GM21717 (cell line): ENCODE measurements at regions not wholly inside any gene's neighbourhood (a gene's known extent, or its start where the extent isn't known, plus 50 kb on each side); places are given as distances from the start of the nearest gene placed in this dataset.
A peak's percentile ranks its signal among the peaks of the same experiment; 100 is the strongest.

Experiments
- ATAC-seq: cut with Tn5 transposase; IDR thresholded peaks from one replicate; pipeline ENCODE4 v1.9.1; 2021; ENCODE audit warnings: mild to moderate bottlenecking, moderate library complexity; ENCODE audit not compliant: unreplicated experiment

DNA sequence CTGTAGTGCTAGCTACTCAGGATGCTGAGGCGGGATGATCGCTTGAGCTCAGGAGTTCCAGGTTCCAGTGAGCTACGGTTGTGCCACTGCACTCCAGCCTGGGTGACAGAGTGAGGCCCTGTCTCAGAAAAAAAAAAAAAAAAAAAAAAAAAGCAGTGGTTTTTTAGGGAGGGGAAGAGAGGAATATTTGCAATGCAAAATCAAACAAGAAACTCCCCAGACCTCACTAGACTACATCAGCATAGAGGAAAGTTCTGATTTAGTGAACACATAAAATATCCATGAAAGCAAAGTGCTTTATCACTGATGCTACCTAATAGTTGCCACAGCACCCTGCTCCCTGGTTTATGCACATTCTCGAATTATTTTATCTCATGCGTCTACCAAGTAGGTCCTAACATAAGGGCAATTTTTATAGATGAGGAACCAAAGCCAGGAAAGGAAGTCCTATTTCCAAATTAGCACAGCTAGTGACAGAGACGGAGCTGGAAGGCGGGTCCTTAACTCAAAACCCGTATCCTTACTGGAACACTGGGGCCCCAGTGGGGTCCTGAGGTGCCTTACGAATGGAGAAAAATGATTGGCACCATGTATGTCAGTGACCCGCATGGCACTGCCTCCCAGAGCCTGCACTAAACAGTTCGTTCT is 50.7 kb upstream of the GPR157 start:
- no peak for ATAC-seq

DNA sequence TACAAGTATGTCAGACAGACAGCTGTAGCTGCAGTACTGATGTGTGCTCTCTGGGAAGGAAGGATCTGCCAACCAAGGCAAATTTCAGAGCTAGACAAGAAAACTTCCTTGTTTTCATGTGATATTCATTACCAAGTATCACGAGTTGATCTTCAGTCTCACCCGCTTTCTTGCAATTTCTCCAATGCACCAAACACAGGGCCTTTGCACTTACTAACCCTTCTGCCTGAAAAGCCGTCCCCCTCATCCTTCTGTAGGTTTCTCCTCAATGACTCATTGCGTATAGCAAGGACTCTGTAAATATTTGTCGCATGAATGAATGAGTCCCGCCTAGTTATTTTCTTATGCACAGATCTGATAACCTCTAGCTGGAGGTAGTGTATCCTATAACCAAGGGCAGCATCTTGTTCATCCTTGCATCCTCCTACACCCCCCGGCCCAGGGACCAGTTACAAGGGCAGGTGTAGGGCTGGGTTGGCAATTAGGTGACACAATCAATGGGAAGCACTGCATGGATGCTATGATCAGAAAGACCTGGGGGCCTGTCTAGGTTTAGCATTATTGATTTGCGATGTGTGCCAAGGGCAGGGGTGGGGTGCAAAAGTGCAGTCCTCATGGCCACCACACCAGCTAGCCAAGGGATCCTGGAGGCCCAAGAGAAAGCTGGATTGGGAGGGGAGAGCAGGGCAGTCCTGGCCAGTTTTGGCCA is 51.4 kb upstream of the GPR157 start:
- ATAC-seq, result no peak

DNA sequence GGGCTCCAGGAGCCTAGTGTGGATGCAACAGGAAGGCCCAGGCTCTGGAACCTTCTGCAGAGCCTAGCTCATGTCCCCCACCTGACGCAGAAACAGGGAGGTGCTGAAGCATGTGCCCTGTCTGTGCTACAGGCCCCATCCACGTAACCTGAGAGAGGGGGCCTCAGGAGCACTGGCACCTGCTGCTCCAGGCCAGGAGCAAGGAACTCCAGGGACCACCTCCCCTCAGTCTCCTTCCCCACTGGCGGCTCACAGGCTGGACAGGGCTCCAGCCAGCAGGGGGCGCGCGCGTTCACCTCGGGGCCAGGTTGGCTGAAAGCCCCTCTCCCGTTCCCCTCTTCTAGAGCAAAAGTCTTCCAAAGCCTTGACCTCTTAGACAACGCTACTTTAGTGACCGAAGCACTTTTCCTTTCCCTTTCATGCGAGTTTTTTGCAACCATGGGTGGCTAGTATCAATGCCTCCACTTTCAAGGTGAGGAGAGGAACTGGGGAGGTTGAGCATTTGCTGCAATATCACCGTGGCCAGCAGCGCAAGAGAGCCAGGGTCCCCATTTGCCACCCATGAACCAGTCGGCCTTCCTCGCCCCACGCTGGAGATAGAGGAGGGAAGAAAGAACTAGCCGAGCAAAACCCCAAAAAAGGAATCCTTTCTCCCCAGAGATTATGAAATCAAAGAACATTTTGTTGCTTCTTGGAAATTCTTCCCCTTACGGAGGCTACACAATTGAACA is 52.4 kb upstream of the GPR157 start:
- peak; percentile 40 for ATAC-seq

DNA sequence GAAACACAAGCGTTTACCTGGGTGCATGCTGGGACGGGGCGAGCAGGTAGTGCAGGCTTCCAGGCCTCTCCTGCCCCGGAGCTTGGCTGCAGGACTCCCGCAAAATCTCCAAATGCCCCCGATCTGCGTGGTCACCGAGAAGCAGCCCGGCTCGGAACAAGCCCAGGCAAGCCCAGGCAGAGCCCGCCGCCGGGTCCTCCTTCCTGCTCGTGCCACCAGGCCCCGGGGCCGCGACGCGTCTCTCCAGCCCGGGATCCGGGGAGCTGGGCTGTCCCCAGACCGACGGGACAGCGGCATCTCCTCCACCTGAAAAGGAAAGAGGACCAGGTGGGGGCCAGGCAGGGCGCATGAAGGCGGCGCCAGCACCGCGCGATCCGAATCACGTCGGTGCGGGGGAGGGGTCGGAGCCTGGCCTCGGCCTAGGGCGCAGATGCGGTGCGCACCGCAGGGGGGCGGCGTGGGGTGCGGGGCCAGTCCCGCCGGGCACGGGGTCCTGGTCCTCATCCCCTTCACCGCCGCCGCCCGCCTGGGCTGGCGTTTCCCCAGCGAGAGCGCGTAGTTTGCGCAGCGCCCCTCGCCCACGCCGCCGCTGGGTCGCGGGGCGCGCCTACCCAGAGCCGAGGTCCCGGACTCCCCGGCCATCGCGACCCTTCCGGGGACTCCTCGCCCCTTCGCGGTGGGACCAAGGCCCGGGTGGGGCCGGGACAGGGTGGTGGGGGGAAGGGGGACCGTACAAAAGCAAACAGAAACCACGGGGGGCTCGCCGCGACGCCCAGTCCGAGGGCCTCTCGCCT is 52.4 kb upstream of the H6PD start:
- no peak for ATAC-seq

DNA sequence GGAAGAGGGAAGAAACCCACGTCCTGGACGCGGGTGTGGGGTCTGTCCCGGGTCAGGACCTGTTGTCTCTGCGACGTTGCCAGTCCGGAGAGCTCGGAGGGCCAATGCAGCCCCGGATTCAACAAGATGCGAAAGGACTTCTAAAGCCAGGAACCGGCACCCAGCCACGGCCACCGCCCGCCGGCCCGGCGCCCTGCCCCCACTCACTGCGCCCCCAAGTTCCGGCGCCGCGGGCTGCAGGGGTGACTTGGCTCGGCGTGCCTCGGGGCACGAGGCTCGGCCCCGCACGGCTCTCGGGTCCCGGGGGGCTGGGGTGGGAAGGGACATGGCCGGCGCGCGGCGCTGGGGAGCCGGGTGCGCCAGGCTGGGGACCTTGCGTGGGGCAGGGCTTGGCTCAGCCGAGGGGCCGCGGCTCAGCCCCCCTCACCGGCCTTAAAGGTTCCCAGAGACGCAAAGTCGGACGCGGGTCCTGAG is 51.8 kb upstream of the H6PD start:
- ATAC-seq, result no peak

DNA sequence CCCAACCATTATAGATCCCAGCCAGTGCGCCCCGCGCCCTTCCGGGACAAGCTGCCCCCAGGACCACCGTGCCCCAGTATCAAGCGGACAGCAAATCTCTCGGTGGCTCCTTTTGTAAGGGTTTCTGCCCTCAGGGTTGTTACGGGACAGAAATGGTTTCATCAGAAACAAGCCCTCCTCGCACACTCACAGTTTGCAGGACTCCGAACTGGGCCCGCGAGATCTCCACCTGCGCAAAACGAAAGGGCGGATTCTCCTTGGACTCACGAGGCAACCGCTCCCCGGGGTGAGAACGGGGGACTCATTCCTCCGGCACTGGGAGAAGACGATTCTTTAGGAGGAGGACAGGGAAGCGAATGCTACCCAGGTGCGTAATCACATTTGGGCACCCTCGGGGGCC is 51.1 kb upstream of the H6PD start:
- no peak for ATAC-seq

DNA sequence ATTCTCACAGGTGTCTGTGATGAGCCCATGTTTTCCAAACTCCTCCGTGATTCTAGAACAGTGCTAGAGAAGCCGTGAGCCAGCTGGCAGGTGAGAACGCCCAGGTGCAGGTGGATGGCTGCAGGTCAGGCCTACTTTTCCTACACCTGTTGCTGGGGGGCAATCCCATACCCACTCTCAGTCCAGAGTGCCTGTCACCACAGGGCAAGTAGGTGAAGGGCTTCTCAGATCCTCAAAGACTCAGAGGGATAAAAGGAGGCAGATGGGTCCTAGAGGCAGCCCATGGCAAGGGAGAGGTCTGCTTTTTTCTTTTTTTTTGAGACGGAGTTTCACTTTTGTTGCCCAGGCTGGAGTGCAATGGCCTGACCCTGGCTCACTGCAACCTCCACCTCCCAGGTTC is 50.7 kb upstream of the H6PD start:
- no peak for ATAC-seq

DNA sequence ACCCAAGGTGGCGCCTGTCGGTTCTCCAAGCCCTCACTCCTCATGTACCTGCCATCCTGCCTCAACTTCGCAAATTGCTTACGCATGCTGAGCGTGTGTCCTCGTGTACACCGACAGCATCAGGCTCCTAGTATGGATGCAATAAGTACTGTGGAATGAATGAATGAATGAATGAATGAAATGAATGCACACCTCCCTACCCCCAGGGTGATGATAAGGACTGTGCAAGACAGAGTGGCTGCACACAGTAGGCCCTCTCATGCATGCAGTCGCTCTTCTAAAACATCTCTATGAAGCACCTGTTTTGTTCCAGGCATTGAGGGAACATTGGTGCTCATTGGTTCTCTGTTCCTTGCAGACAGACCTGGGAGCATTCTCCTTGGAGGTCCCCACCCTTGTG is 49.8 kb upstream of the H6PD start:
- no peak for ATAC-seq
